Fibroblast of skin of abdomen (primary cell): ENCODE measurements at regions not wholly inside any gene's neighbourhood (a gene's known extent, or its start where the extent isn't known, plus 50 kb on each side); places are given as distances from the start of the nearest gene placed in this dataset.
"Not testable (repeated sequence)": the region's sequence is repeated elsewhere in the genome, so short reads cannot be mapped to it uniquely, and the experiment has no call there.

Experiments used
- DNase-seq: peaks from one replicate; pipeline ENCODE4 v3.0.0-alpha.2; 2013

- DNase-seq, result no peak
These were observed 677.1 kb downstream of the ZEB2 start for GRCh38 chr2:143842836-143843235.

- DNase-seq, result peak; percentile 22
These were observed 678.0 kb downstream of the ZEB2 start for GRCh38 chr2:143841935-143842334.

- DNase-seq, result no peak
These were observed 679.3 kb downstream of the ZEB2 start for GRCh38 chr2:143840601-143841000.

GRCh38 chr2:143840194-143840593 lies 679.7 kb downstream of the ZEB2 start:
- DNase-seq, result no peak

GRCh38 chr2:143839456-143839855 lies 680.5 kb downstream of the ZEB2 start:
- DNase-seq, result no peak

- DNase-seq, result not testable (repeated sequence)
These were observed 682.9 kb downstream of the ZEB2 start for GRCh38 chr2:143837055-143837454.

- DNase-seq, result no peak
These were observed 684.4 kb downstream of the ZEB2 start for GRCh38 chr2:143835481-143835880.

- DNase-seq, result no peak
These were observed 686.8 kb downstream of the ZEB2 start for GRCh38 chr2:143833015-143833660.

GRCh38 chr2:143830476-143830875 lies 689.4 kb downstream of the ZEB2 start:
- no peak for DNase-seq

- no peak for DNase-seq
These were observed 691.0 kb downstream of the ZEB2 start for GRCh38 chr2:143828763-143829537.

- DNase-seq, result no peak
These were observed 695.1 kb downstream of the ZEB2 start for GRCh38 chr2:143824791-143825190.

GRCh38 chr2:143823876-143824275 lies 694.7 kb downstream of the ARHGAP15 start:
- no peak for DNase-seq

GRCh38 chr2:143823296-143823695 lies 694.1 kb downstream of the ARHGAP15 start:
- DNase-seq, result no peak

GRCh38 chr2:143822736-143823135 lies 693.5 kb downstream of the ARHGAP15 start:
- DNase-seq, result no peak

- no peak for DNase-seq
These were observed 690.5 kb downstream of the ARHGAP15 start for GRCh38 chr2:143819764-143820163.

- peak; percentile 39 for DNase-seq
These were observed 690.0 kb downstream of the ARHGAP15 start for GRCh38 chr2:143819190-143819735.
